Embryonic facial prominence (tissue), 1 donor: ENCODE measurements at regions not wholly inside any gene's neighbourhood (a gene's known extent, or its start where the extent isn't known, plus 50 kb on each side); places are given as distances from the start of the nearest gene placed in this dataset.
"Not testable (repeated sequence)": the region's sequence is repeated elsewhere in the genome, so short reads cannot be mapped to it uniquely, and the experiment has no call there.

Source experiments
- DNase-seq: peaks from one replicate; pipeline ENCODE4 v3.0.0-alpha.2; 2016; ENCODE audit errors: extremely low spot score

GRCh38 chr6:163706500-163707087 lies 292.1 kb downstream of the QKI start:
- no peak for DNase-seq

GRCh38 chr6:163705923-163706322 lies 291.4 kb downstream of the QKI start:
- no peak for DNase-seq

GRCh38 chr6:163702736-163703135 lies 288.2 kb downstream of the QKI start:
- DNase-seq, result no peak

- DNase-seq, result no peak
These were observed 287.2 kb downstream of the QKI start for GRCh38 chr6:163701762-163702161.

GRCh38 chr6:163698086-163698485 lies 283.6 kb downstream of the QKI start:
- no peak for DNase-seq

GRCh38 chr6:163696311-163696710 lies 281.8 kb downstream of the QKI start:
- not testable (repeated sequence) for DNase-seq

GRCh38 chr6:163695414-163695864 lies 280.9 kb downstream of the QKI start:
- DNase-seq, result no peak

GRCh38 chr6:163694988-163695398 lies 280.5 kb downstream of the QKI start:
- DNase-seq, result no peak

GRCh38 chr6:163694072-163694471 lies 279.6 kb downstream of the QKI start:
- no peak for DNase-seq

GRCh38 chr6:163691049-163691448 lies 276.5 kb downstream of the QKI start:
- no peak for DNase-seq

- DNase-seq, result no peak
These were observed 274.3 kb downstream of the QKI start for GRCh38 chr6:163688739-163689362.

GRCh38 chr6:163687075-163687474 lies 272.6 kb downstream of the QKI start:
- no peak for DNase-seq

GRCh38 chr6:163686301-163686700 lies 271.8 kb downstream of the QKI start:
- DNase-seq, result no peak

GRCh38 chr6:163683105-163683622 lies 268.6 kb downstream of the QKI start:
- DNase-seq, result no peak

- no peak for DNase-seq
These were observed 265.2 kb downstream of the QKI start for GRCh38 chr6:163679753-163680152.

- no peak for DNase-seq
These were observed 264.6 kb downstream of the QKI start for GRCh38 chr6:163679012-163679660.

- no peak for DNase-seq
These were observed 261.1 kb downstream of the QKI start for GRCh38 chr6:163675611-163676010.

- no peak for DNase-seq
These were observed 258.2 kb downstream of the QKI start for GRCh38 chr6:163672710-163673109.

GRCh38 chr6:163671791-163672190 lies 257.3 kb downstream of the QKI start:
- DNase-seq, result no peak

- DNase-seq, result no peak
These were observed 256.8 kb downstream of the QKI start for GRCh38 chr6:163671355-163671754.

GRCh38 chr6:163670336-163670735 lies 255.8 kb downstream of the QKI start:
- DNase-seq, result no peak

- DNase-seq, result no peak
These were observed 253.5 kb downstream of the QKI start for GRCh38 chr6:163668061-163668426.
